ENCODE measurements at regions not wholly inside any gene's neighbourhood (a gene's known extent, or its start where the extent isn't known, plus 50 kb on each side); places are given as distances from the start of the nearest gene placed in this dataset.

GRCh38 chr5:38207343-38207742 is 51.0 kb upstream of the EGFLAM start:
- no peak for DNase-seq (ENCODE audit: low spot score)
- in situ Hi-C loops (cut with HindIII; ENCODE audit: low sequenced_read_pairs) = no loop called here

GRCh38 chr5:38202741-38203140 is 55.6 kb upstream of the EGFLAM start:
- in situ Hi-C loops (cut with HindIII; ENCODE audit: low sequenced_read_pairs) = no loop called here
- no peak for DNase-seq (ENCODE audit: low spot score)

GRCh38 chr5:38200872-38201557 is 57.3 kb upstream of the EGFLAM start:
- in situ Hi-C loops (cut with HindIII; ENCODE audit: low sequenced_read_pairs) = no loop called here
- no peak for DNase-seq (ENCODE audit: low spot score)

- DNase-seq (ENCODE audit: low spot score) = no peak
- in situ Hi-C loops (cut with HindIII; ENCODE audit: low sequenced_read_pairs) = no loop called here
These were observed 61.2 kb upstream of the EGFLAM start for GRCh38 chr5:38197118-38197517.

- in situ Hi-C loops (cut with HindIII; ENCODE audit: low sequenced_read_pairs) = no loop called here
- peak; percentile 79 for DNase-seq (ENCODE audit: low spot score)
These were observed 65.3 kb upstream of the EGFLAM start for GRCh38 chr5:38193015-38193581.

GRCh38 chr5:38191693-38192092 is 66.7 kb upstream of the EGFLAM start:
- DNase-seq (ENCODE audit: low spot score) = no peak
- in situ Hi-C loops (cut with HindIII; ENCODE audit: low sequenced_read_pairs) = no loop called here

GRCh38 chr5:38190111-38190510 is 68.2 kb upstream of the EGFLAM start:
- DNase-seq (ENCODE audit: low spot score) = no peak
- in situ Hi-C loops (cut with HindIII; ENCODE audit: low sequenced_read_pairs) = no loop called here

- in situ Hi-C loops (cut with HindIII; ENCODE audit: low sequenced_read_pairs) = no loop called here
- no peak for DNase-seq (ENCODE audit: low spot score)
These were observed 69.3 kb upstream of the EGFLAM start for GRCh38 chr5:38189081-38189504.

GRCh38 chr5:38188591-38188990 is 69.8 kb upstream of the EGFLAM start:
- in situ Hi-C loops (cut with HindIII; ENCODE audit: low sequenced_read_pairs) = no loop called here
- no peak for DNase-seq (ENCODE audit: low spot score)

- in situ Hi-C loops (cut with HindIII; ENCODE audit: low sequenced_read_pairs) = no loop called here
- no peak for DNase-seq (ENCODE audit: low spot score)
These were observed 70.8 kb upstream of the EGFLAM start for GRCh38 chr5:38187532-38187931.

- in situ Hi-C loops (cut with HindIII; ENCODE audit: low sequenced_read_pairs) = no loop called here
- no peak for DNase-seq (ENCODE audit: low spot score)
These were observed 73.7 kb upstream of the EGFLAM start for GRCh38 chr5:38184627-38185026.

- in situ Hi-C loops (cut with HindIII; ENCODE audit: low sequenced_read_pairs) = no loop called here
- DNase-seq (ENCODE audit: low spot score) = no peak
These were observed 75.4 kb upstream of the EGFLAM start for GRCh38 chr5:38182991-38183390.

- DNase-seq (ENCODE audit: low spot score) = no peak
These were observed 90.3 kb upstream of the EGFLAM start for GRCh38 chr5:38168029-38168428.

GRCh38 chr5:38167562-38167996 is 90.8 kb upstream of the EGFLAM start:
- no peak for DNase-seq (ENCODE audit: low spot score)
- in situ Hi-C loops (cut with HindIII; ENCODE audit: low sequenced_read_pairs) = no loop called here

More at GRCh38 chr5:38168029-38168428, 90.3 kb upstream of the EGFLAM start:
- in situ Hi-C loops (cut with HindIII; ENCODE audit: low sequenced_read_pairs) = no loop called here

GRCh38 chr5:38166832-38167231 is 91.5 kb upstream of the EGFLAM start:
- in situ Hi-C loops (cut with HindIII; ENCODE audit: low sequenced_read_pairs) = no loop called here

GRCh38 chr5:38165435-38165834 is 92.9 kb upstream of the EGFLAM start:
- in situ Hi-C loops (cut with HindIII; ENCODE audit: low sequenced_read_pairs) = no loop called here
- DNase-seq (ENCODE audit: low spot score) = no peak

More at GRCh38 chr5:38166832-38167231, 91.5 kb upstream of the EGFLAM start:
- DNase-seq (ENCODE audit: low spot score) = no peak

- no peak for DNase-seq (ENCODE audit: low spot score)
- in situ Hi-C loops (cut with HindIII; ENCODE audit: low sequenced_read_pairs) = no loop called here
These were observed 93.5 kb upstream of the EGFLAM start for GRCh38 chr5:38164776-38165399.

- in situ Hi-C loops (cut with HindIII; ENCODE audit: low sequenced_read_pairs) = no loop called here
- DNase-seq (ENCODE audit: low spot score) = no peak
These were observed 94.6 kb upstream of the EGFLAM start for GRCh38 chr5:38163636-38164237.

GRCh38 chr5:38162625-38163024 is 95.7 kb upstream of the EGFLAM start:
- in situ Hi-C loops (cut with HindIII; ENCODE audit: low sequenced_read_pairs) = no loop called here
- DNase-seq (ENCODE audit: low spot score) = no peak

GRCh38 chr5:38157024-38157423 is 101.3 kb upstream of the EGFLAM start:
- DNase-seq (ENCODE audit: low spot score) = no peak
- in situ Hi-C loops (cut with HindIII; ENCODE audit: low sequenced_read_pairs) = no loop called here

Data from G401 (cell line).